H9 (cell line): ENCODE measurements at regions not wholly inside any gene's neighbourhood (a gene's known extent, or its start where the extent isn't known, plus 50 kb on each side); places are given as distances from the start of the nearest gene placed in this dataset.

Source experiments
- DNase-seq: peaks from one replicate; pipeline ENCODE4 v3.0.0-alpha.2; 2017
- H2AFZ ChIP-seq: one replicate; pipeline ENCODE4 v1.6.1; 2013; ENCODE audit warnings: mild to moderate bottlenecking, low read length, control low read depth, moderate library complexity
- H2AK5ac ChIP-seq: 2 replicates; pipeline ENCODE4 v1.6.1; 2013; ENCODE audit warnings: low read length, control low read depth, mixed read lengths; ENCODE audit not compliant: insufficient read length
- H2BK120ac ChIP-seq: one replicate; pipeline ENCODE4 v1.6.1; 2013; ENCODE audit warnings: low read depth, mild to moderate bottlenecking, low read length, control low read depth, inconsistent platforms; ENCODE audit not compliant: poor library complexity, severe bottlenecking
- H2BK12ac ChIP-seq: 2 replicates; pipeline ENCODE4 v1.6.1; 2013; ENCODE audit warnings: low read length, control low read depth, mixed read lengths, low read depth; ENCODE audit not compliant: insufficient read length
- H2BK15ac ChIP-seq: 2 replicates; pipeline ENCODE4 v1.6.1; 2013; ENCODE audit warnings: low read depth, low read length, control low read depth
- H2BK20ac ChIP-seq: one replicate; pipeline ENCODE4 v1.6.1; 2013; ENCODE audit warnings: low read depth, mild to moderate bottlenecking, low read length, control low read depth, inconsistent platforms; ENCODE audit not compliant: poor library complexity, severe bottlenecking
- H2BK5ac ChIP-seq: 2 replicates; pipeline ENCODE4 v1.6.1; 2013; ENCODE audit warnings: low read length, control low read depth, mixed read lengths; ENCODE audit not compliant: insufficient read length
- H3K14ac ChIP-seq: 2 replicates; pipeline ENCODE4 v1.6.1; 2013; ENCODE audit warnings: low read length, control low read depth; ENCODE audit not compliant: insufficient read depth
- H3K18ac ChIP-seq: 2 replicates; pipeline ENCODE4 v1.6.1; 2013; ENCODE audit warnings: low read depth, mild to moderate bottlenecking, mixed read lengths, low read length, control low read depth; ENCODE audit not compliant: insufficient read length
- H3K23ac ChIP-seq: 2 replicates; pipeline ENCODE4 v1.6.1; 2013; ENCODE audit warnings: low read length, control low read depth, mixed read lengths, low read depth; ENCODE audit not compliant: insufficient read length
- H3K23me2 ChIP-seq: 2 replicates; pipeline ENCODE4 v1.6.1; 2013; ENCODE audit warnings: low read depth, mild to moderate bottlenecking, mixed read lengths, low read length, control low read depth; ENCODE audit not compliant: insufficient read length, poor library complexity, severe bottlenecking
- H3K27ac ChIP-seq: 2 replicates; pipeline ENCODE4 v1.5.1; 2013; ENCODE audit warnings: low read length, control low read depth, mixed read lengths, low read depth; ENCODE audit not compliant: insufficient read length
- H3K27me3 ChIP-seq: 2 replicates; pipeline ENCODE4 v1.6.1; 2013; ENCODE audit warnings: low read length, control low read depth, inconsistent platforms; ENCODE audit not compliant: insufficient read depth
- H3K4ac ChIP-seq: 2 replicates; pipeline ENCODE4 v1.6.1; 2013; ENCODE audit warnings: low read depth, mild to moderate bottlenecking, control low read depth, inconsistent platforms, low read length, moderate library complexity
- H3K4me1 ChIP-seq: 2 replicates; pipeline ENCODE4 v1.6.1; 2013; ENCODE audit warnings: low read length, control low read depth, inconsistent platforms; ENCODE audit not compliant: insufficient read depth
- H3K4me2 ChIP-seq: 2 replicates; pipeline ENCODE4 v1.6.1; 2013; ENCODE audit warnings: low read length, control low read depth, mixed read lengths; ENCODE audit not compliant: insufficient read length, insufficient read depth
- H3K56ac ChIP-seq: 2 replicates; pipeline ENCODE4 v1.6.1; 2013; ENCODE audit warnings: low read depth, mild to moderate bottlenecking, mixed read lengths, low read length, control low read depth; ENCODE audit not compliant: insufficient read length
- H3K79me1 ChIP-seq: 2 replicates; pipeline ENCODE4 v1.6.1; 2013; ENCODE audit warnings: low read depth, mild to moderate bottlenecking, moderate library complexity, low read length, control low read depth, inconsistent platforms; ENCODE audit not compliant: insufficient read depth, poor library complexity, severe bottlenecking
- H3K79me2 ChIP-seq: 2 replicates; pipeline ENCODE4 v1.6.1; 2013; ENCODE audit warnings: low read length, control low read depth, inconsistent platforms; ENCODE audit not compliant: insufficient read depth
- H3K9ac ChIP-seq: 2 replicates; pipeline ENCODE4 v1.6.1; 2013; ENCODE audit warnings: low read length, control low read depth, mixed read lengths; ENCODE audit not compliant: insufficient read length; ENCODE audit errors: extremely low read depth
- H3K9me3 ChIP-seq: one replicate; pipeline ENCODE4 v1.6.1; 2013; ENCODE audit warnings: low read depth, low read length, inconsistent platforms; ENCODE audit not compliant: control insufficient read depth
- H3T11ph ChIP-seq: one replicate; pipeline ENCODE4 v1.6.1; 2013; ENCODE audit warnings: mild to moderate bottlenecking, low read length, control low read depth, inconsistent platforms
- H4K20me1 ChIP-seq: one replicate; pipeline ENCODE4 v1.6.1; 2013; ENCODE audit not compliant: control insufficient read depth, insufficient read length, insufficient read depth
- H4K5ac ChIP-seq: 2 replicates; pipeline ENCODE4 v1.6.1; 2013; ENCODE audit warnings: low read depth, mild to moderate bottlenecking, mixed read lengths, low read length, control low read depth; ENCODE audit not compliant: insufficient read length
- H4K8ac ChIP-seq: replicated peaks from 2 replicates; pipeline ENCODE4 v1.6.1; 2013; ENCODE audit warnings: low read length, control low read depth, mixed read lengths, low read depth; ENCODE audit not compliant: insufficient read length
- H4K91ac ChIP-seq: 2 replicates; pipeline ENCODE4 v1.6.1; 2013; ENCODE audit warnings: low read depth, mild to moderate bottlenecking, moderate library complexity, mixed read lengths, low read length, control low read depth; ENCODE audit not compliant: insufficient read length
- H3K27ac Mint-ChIP-seq, 3 experiments: 2 replicates in 2 of 3; 3 replicates in 1 of 3; pipeline ENCODE4 v1.8.0; 2020 to 2021; ENCODE audit warnings: mixed read lengths in 3 of 3, mild to moderate bottlenecking in 1 of 3, moderate library complexity in 1 of 3
- H3K27me3 Mint-ChIP-seq: 2 replicates; pipeline ENCODE4 v1.8.0; 2021; ENCODE audit warnings: low read depth, mild to moderate bottlenecking, moderate library complexity, mixed read lengths
- H3K36me3 Mint-ChIP-seq, 3 experiments: 2 replicates in 2 of 3; 3 replicates in 1 of 3; pipeline ENCODE4 v1.8.0; 2020 to 2021; ENCODE audit warnings: low read depth in 3 of 3, mixed read lengths in 3 of 3; ENCODE audit not compliant: insufficient read depth in 1 of 3
- H3K4me1 Mint-ChIP-seq, 2 experiments: 2 replicates each; pipeline ENCODE4 v1.8.0; 2020; ENCODE audit warnings: mixed read lengths in 2 of 2
- H3K4me3 Mint-ChIP-seq, 2 experiments: 2 replicates in 1 of 2; 3 replicates in 1 of 2; pipeline ENCODE4 v1.8.0; 2020 to 2021; ENCODE audit warnings: mild to moderate bottlenecking in 2 of 2, mixed read lengths in 2 of 2, moderate library complexity in 1 of 2
- H3K9me3 Mint-ChIP-seq, 2 experiments: 2 replicates in 1 of 2; 3 replicates in 1 of 2; pipeline ENCODE4 v1.8.0; 2020; ENCODE audit warnings: mild to moderate bottlenecking in 2 of 2, mixed read lengths in 2 of 2, moderate library complexity in 1 of 2
- CTCF ChIP-seq: fragments of 200-600 bp; sonication (generic); conservative IDR thresholded peaks from 3 replicates; pipeline ENCODE4 v1.8.0; 2021; ENCODE audit warnings: antibody characterized with exemption, mild to moderate bottlenecking
- WGBS: extraction: QIAGEN DNeasy Blood & Tissue Kit; methylation state at CpG from one replicate; pipeline ENCODE4 v1.1.7; 2013; ENCODE audit warnings: missing lambda C conversion rate, low lambda C conversion rate, mixed read lengths; ENCODE audit not compliant: insufficient read length; ENCODE audit errors: extremely low coverage; 5-methylcytosine and 5-hydroxymethylcytosine counted together

GRCh38 chr11:23759489-23759888, 737.4 kb upstream of the LUZP2 start:
- no CpG with 5 or more reads among the region's 2 CpGs for WGBS
- Mint-ChIP-seq H3K36me3 (peaks cover 4 to 14% (median 8%) of the 10 kb centered on the region in 3 experiments; a peak in 6 of 7 replicates), H3K9me3 (peaks cover 8 to 16% of the 10 kb centered on the region in 2 experiments; a peak in 4 of 5 replicates), H3K4me1 (peaks cover 6% of the 10 kb centered on the region in 2 experiments), H3K27ac (no peak overlapping the region), H3K27me3 (no peaks in the 10 kb centered on the region), H3K4me3 (no peak overlapping the region)
- Histone ChIP-seq H2BK5ac (no peak overlapping the region), H2AFZ (no peak overlapping the region), H3K4me2 (no peak overlapping the region), H3K27me3 (no peaks in the 10 kb centered on the region), H2BK20ac (no peak overlapping the region), H3K18ac (no peak overlapping the region), H4K5ac (no peak overlapping the region), H4K8ac (no peak overlapping the region), H3T11ph (no peak overlapping the region), H2BK12ac (no peak overlapping the region), H3K56ac (no peak overlapping the region), H3K9me3 (no peaks in the 10 kb centered on the region), H3K4me1 (no peaks in the 10 kb centered on the region), H2BK15ac (no peak overlapping the region), H3K79me2 (no peaks in the 10 kb centered on the region), H3K4ac (no peak overlapping the region), H2AK5ac (no peak overlapping the region), H2BK120ac (no peak overlapping the region), H3K23ac (no peak overlapping the region), H3K27ac (no peak overlapping the region), H3K79me1 (no peaks in the 10 kb centered on the region), H3K9ac (no peak overlapping the region), H3K14ac (no peak overlapping the region), H4K91ac (no peak overlapping the region), H3K23me2 (no peaks in the 10 kb centered on the region), H4K20me1 (no peaks in the 10 kb centered on the region)
- no peak for TF ChIP-seq CTCF
- no peak for DNase-seq
